ENCODE measurements at regions not wholly inside any gene's neighbourhood (a gene's known extent, or its start where the extent isn't known, plus 50 kb on each side); places are given as distances from the start of the nearest gene placed in this dataset.

- Histone ChIP-seq H3K27me3 (peaks cover 0 to 10% (median 0%) of the 10 kb centered on the region in 7 donors), H3K4me1 (peaks cover 0 to 42% (median 15%) of the 10 kb centered on the region in 9 donors), H3K27ac (peak overlapping the region in 5 of 10 donors; percentile 73 to 86 (median 83)), H3K36me3 (no peaks in the 10 kb centered on the region), H3K9me3 (no peaks in the 10 kb centered on the region), H3K4me3 (no peak overlapping the region)
- 81 to 85% methylated on average over 16 of the region's 16 CpGs for WGBS, 2 donors
- no peak for TF ChIP-seq CTCF (IDR thresholded peaks at IDR 0.05)
- intact Hi-C loops (cut with DNase I), result no loop called here
- no peak for DNase-seq
- no peak for ATAC-seq
Measured at GRCh38 chr1:10856176-10856683, 59.8 kb upstream of the CASZ1 start.

GRCh38 chr1:10856863-10857598 lies 60.6 kb upstream of the CASZ1 start:
- no peak for TF ChIP-seq CTCF (IDR thresholded peaks at IDR 0.05)
- no peak overlapping the region for H3K4me3 ChIP-seq
- peaks cover 0 to 43% (median 20%) of the 10 kb centered on the region in 9 donors for H3K4me1 ChIP-seq
- H3K27ac ChIP-seq, result peak overlapping the region in 8 of 10 donors; percentile 3 to 86 (median 78)
- no peaks in the 10 kb centered on the region for H3K9me3 ChIP-seq
- WGBS, 2 donors, result 57 to 58% methylated on average over 27 of the region's 27 CpGs
- H3K27me3 ChIP-seq, result peaks cover 0 to 7% (median 1%) of the 10 kb centered on the region in 7 donors
- ATAC-seq (peak in 7 of 8 donors; percentile 7 to 30 (median 14)), DNase-seq (no peak)
- intact Hi-C loops (cut with DNase I), result no loop called here
- H3K36me3 ChIP-seq, result no peaks in the 10 kb centered on the region

GRCh38 chr1:10857687-10858086 lies 61.2 kb upstream of the CASZ1 start:
- TF ChIP-seq CTCF (IDR thresholded peaks at IDR 0.05), result no peak
- peak in 7 of 8 donors; percentile 18 to 83 (median 77) for ATAC-seq
- whole genome bisulfite sequencing, 2 donors, result 30 to 47% methylated on average over 11 of the region's 11 CpGs
- no peak for DNase-seq
- Histone ChIP-seq H3K27me3 (peaks cover 0 to 12% (median 6%) of the 10 kb centered on the region in 7 donors), H3K36me3 (no peaks in the 10 kb centered on the region), H3K27ac (peak overlapping the region in 9 of 10 donors; percentile 3 to 86 (median 73)), H3K4me1 (peaks cover 0 to 45% (median 21%) of the 10 kb centered on the region in 9 donors), H3K9me3 (no peaks in the 10 kb centered on the region), H3K4me3 (no peak overlapping the region)
- intact Hi-C loops (cut with DNase I), result no loop called here

- DNase-seq (no peak), ATAC-seq (no peak)
- Histone ChIP-seq H3K9me3 (no peaks in the 10 kb centered on the region), H3K4me3 (no peak overlapping the region), H3K27me3 (peaks cover 0 to 31% (median 7%) of the 10 kb centered on the region in 7 donors), H3K4me1 (peaks cover 0 to 62% (median 30%) of the 10 kb centered on the region in 9 donors), H3K36me3 (no peaks in the 10 kb centered on the region), H3K27ac (peak overlapping the region in 6 of 10 donors; percentile 30 to 84 (median 80))
- intact Hi-C loops (cut with DNase I), result loop anchor here in 8 of 10 donors (2.0 to 10.0 kb wide), 11 partner anchors 38 to 1102 kb away; partner anchors contain the start of gene CASZ1 (in 3 of the 8)
- no peak for TF ChIP-seq CTCF (IDR thresholded peaks at IDR 0.05)
- 60 to 61% methylated on average over 13 of the region's 13 CpGs for WGBS, 2 donors
Measured at GRCh38 chr1:10860218-10860617, 63.8 kb upstream of the CASZ1 start.
